ENCODE measurements at regions not wholly inside any gene's neighbourhood (a gene's known extent, or its start where the extent isn't known, plus 50 kb on each side); places are given as distances from the start of the nearest gene placed in this dataset.
"Not testable (repeated sequence)": the region's sequence is repeated elsewhere in the genome, so short reads cannot be mapped to it uniquely, and the experiment has no call there.

DNA sequence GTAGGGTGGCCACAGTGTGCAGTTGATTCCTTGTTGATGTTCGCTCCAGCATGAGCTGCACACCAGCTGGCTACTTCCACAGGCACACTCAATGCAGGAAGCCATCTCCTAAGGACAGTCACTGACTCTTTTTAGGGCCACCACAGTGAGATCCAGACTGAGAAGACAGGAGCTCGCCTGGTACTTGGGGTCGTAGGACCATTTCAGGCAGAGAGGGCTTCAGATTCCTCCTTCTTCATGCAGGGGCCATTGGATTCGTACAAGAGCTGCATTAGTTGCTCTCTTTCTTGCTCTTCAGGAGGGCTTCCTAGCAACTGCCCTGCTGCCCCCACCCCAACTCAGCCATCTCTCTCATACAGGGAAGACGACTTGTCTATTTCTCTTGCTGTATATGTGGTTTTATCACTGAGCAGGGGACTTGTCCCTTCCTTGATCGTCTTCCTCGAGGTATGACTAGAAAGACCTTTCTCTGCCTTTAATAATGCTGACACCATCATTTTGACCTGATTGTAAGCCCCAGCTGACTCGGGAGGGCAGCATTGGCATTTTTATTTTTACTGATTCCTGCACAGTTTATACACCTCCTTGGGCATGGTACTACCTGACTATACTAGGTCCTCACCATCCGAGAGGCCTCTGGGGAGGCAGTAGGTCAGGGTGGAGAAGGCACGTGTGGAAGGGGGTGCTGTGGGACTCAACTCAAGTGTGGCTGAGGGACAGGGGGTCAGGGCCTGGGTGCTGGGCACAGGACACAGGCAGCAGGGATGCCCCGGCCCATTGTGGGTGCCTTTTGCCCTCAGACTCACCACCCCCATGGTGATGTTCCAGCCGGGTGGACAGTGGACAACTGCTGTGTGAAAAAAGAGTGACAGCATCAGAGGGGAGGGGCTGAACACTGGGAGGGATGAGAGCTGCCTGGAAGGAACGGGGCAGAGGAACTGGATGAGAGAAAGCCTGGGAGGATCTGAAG is 136.7 kb upstream of the ZNF746 start:
- peaks cover 23 to 27% of the 10 kb centered on the region in 2 experiments for H3K27me3 ChIP-seq (ENCODE audit: control insufficient read depth in 2 of 2, insufficient read depth in 2 of 2, low read length in 2 of 2)
- H2AFZ ChIP-seq (ENCODE audit: low read depth, low read length), result no peak overlapping the region
- no peak overlapping the region for H3K9ac ChIP-seq (replicated peaks; ENCODE audit: extremely low read depth, insufficient read depth, low read length)
- CTCF ChIA-PET, result interaction anchor here (0.8 kb wide), 1 partner anchor 10 kb away, joined by 3 read pairs; no protein-coding TSS in a partner anchor
- H3K36me3 ChIP-seq (ENCODE audit: control insufficient read depth in 2 of 2, extremely low read depth in 1 of 2, insufficient read depth in 2 of 2, low read length in 2 of 2), result no peaks in the 10 kb centered on the region
- no peak overlapping the region for H3K4me2 ChIP-seq (ENCODE audit: insufficient read depth, low read length)
- no peaks in the 10 kb centered on the region for H3K9me3 ChIP-seq (replicated peaks; ENCODE audit: control insufficient read depth, insufficient read depth, low read length)
- no peaks in the 10 kb centered on the region for H3K4me1 ChIP-seq (ENCODE audit: control insufficient read depth, extremely low read depth, insufficient read depth, low read length)
- TF ChIP-seq, protein P1, sequence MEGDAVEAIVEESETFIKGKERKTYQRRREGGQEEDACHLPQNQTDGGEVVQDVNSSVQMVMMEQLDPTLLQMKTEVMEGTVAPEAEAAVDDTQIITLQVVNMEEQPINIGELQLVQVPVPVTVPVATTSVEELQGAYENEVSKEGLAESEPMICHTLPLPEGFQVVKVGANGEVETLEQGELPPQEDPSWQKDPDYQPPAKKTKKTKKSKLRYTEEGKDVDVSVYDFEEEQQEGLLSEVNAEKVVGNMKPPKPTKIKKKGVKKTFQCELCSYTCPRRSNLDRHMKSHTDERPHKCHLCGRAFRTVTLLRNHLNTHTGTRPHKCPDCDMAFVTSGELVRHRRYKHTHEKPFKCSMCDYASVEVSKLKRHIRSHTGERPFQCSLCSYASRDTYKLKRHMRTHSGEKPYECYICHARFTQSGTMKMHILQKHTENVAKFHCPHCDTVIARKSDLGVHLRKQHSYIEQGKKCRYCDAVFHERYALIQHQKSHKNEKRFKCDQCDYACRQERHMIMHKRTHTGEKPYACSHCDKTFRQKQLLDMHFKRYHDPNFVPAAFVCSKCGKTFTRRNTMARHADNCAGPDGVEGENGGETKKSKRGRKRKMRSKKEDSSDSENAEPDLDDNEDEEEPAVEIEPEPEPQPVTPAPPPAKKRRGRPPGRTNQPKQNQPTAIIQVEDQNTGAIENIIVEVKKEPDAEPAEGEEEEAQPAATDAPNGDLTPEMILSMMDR (IDR thresholded peaks at IDR 0.05; ENCODE audit: extremely low read depth in 1 of 2, insufficient read depth in 1 of 2, low read depth in 1 of 2, low read length in 2 of 2), result no peak
- no peak for TF ChIP-seq MYC (IDR thresholded peaks at IDR 0.05; ENCODE audit: low read depth, low read length)
- TF ChIP-seq, protein P2, sequence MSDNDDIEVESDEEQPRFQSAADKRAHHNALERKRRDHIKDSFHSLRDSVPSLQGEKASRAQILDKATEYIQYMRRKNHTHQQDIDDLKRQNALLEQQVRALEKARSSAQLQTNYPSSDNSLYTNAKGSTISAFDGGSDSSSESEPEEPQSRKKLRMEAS (IDR thresholded peaks at IDR 0.05; ENCODE audit: insufficient read depth, insufficient read length), result no peak
- no peak for TF ChIP-seq POLR2A (IDR thresholded peaks at IDR 0.05; ENCODE audit: low read depth, low read length)
- no peak for TF ChIP-seq JUN (IDR thresholded peaks at IDR 0.05; ENCODE audit: borderline replicate concordance, insufficient read depth, insufficient read length, low read depth)
- TF ChIP-seq FOS (IDR thresholded peaks at IDR 0.05; ENCODE audit: borderline replicate concordance, insufficient read depth, low read length), result no peak
- no peak for TF ChIP-seq GATA2 (IDR thresholded peaks at IDR 0.05; ENCODE audit: insufficient read depth, insufficient read length, low read depth, low read length)
- TF ChIP-seq EZH2 (IDR thresholded peaks at IDR 0.05; ENCODE audit: borderline replicate concordance, low read depth, low read length, severe bottlenecking), result no peak
- TF ChIP-seq POLR2AphosphoS5 (IDR thresholded peaks at IDR 0.05; ENCODE audit: insufficient read depth, low read depth, low read length), result no peak
- H3K27ac ChIP-seq (ENCODE audit: insufficient read depth, low read depth, low read length), result no peak overlapping the region
- POLR2A ChIA-PET, result no interaction called here
- intact Hi-C loops (cut with micrococcal nuclease) (no loop called here), dilution Hi-C loops (cut with MboI; ENCODE audit: extremely low pct_ligation_motif_present, low sequenced_read_pairs) (no loop called here)
- BruUV-seq (replicated peaks), result no TSS peak
- FAIRE-seq (no peak), DNase-seq (ENCODE audit: low read depth, low spot score) (no peak)
- no peaks in the 10 kb centered on the region for H3K79me2 ChIP-seq (ENCODE audit: control insufficient read depth, insufficient read depth, low read length)
- no peaks in the 10 kb centered on the region for H4K20me1 ChIP-seq (replicated peaks; ENCODE audit: control insufficient read depth, extremely low read depth, insufficient read depth, low read length)
- H3K9me1 ChIP-seq (replicated peaks; ENCODE audit: control insufficient read depth, extremely low read depth, insufficient read depth, low read length), result no peaks in the 10 kb centered on the region
- H3K4me3 ChIP-seq (replicated peaks in 1 of 3; ENCODE audit: insufficient read depth in 1 of 3, low read depth in 1 of 3, low read length in 3 of 3), result no peak overlapping the region

DNA sequence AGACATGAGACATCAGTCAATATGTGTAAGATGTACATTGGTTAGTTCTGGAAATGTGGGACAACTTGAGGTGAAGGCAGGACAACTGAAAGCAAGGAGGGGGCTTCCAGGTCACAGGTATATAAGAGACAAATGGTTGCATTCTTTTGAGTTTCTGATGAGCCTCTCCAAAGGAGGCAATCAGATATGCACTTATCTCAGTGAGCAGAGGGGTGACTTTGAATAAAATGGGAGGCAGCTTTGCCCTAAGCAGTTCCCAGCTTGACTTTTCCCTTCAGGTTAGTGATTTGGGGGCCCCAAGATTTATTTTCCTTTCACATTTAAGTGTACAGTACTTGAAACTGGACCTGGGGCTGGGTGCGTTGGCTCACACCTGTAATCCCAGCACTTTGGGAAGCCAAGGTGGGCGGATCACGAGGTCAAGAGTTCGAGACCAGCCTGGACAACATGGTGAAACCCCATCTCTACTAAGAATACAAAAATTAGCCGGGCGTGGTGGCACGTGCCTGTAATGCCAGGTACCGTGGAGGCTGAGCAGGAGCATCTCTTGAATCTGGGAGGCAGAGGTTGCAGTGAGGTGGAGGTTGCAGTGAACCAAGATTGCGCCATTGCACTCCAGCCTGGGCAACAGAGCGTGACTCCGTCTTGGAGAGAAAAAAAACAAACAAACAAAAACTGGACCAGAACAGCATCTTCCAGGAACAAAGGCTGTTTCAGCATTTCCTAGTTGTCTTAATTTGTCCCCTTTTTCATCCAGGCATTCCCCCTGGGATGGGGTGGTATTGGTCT is 130.9 kb upstream of the ZNF746 start:
- intact Hi-C loops (cut with micrococcal nuclease), result loop anchor here (10.0 kb wide), 2 partner anchors 344 to 434 kb away; partner anchors contain the start of gene ZNF282
- DNase-seq (ENCODE audit: low read depth, low spot score); H3K36me3 ChIP-seq (ENCODE audit: control insufficient read depth in 2 of 2, extremely low read depth in 1 of 2, insufficient read depth in 2 of 2, low read length in 2 of 2); H3K27ac ChIP-seq (ENCODE audit: insufficient read depth, low read depth, low read length); H3K79me2 ChIP-seq (ENCODE audit: control insufficient read depth, insufficient read depth, low read length); FAIRE-seq; H3K9ac ChIP-seq (replicated peaks; ENCODE audit: extremely low read depth, insufficient read depth, low read length); H3K9me1 ChIP-seq (replicated peaks; ENCODE audit: control insufficient read depth, extremely low read depth, insufficient read depth, low read length); H4K20me1 ChIP-seq (replicated peaks; ENCODE audit: control insufficient read depth, extremely low read depth, insufficient read depth, low read length); H3K4me3 ChIP-seq (replicated peaks in 1 of 3; ENCODE audit: insufficient read depth in 1 of 3, low read depth in 1 of 3, low read length in 3 of 3); H3K9me3 ChIP-seq (replicated peaks; ENCODE audit: control insufficient read depth, insufficient read depth, low read length); dilution Hi-C loops (cut with MboI; ENCODE audit: extremely low pct_ligation_motif_present, low sequenced_read_pairs); H3K4me2 ChIP-seq (ENCODE audit: insufficient read depth, low read length); POLR2A ChIA-PET; H3K4me1 ChIP-seq (ENCODE audit: control insufficient read depth, extremely low read depth, insufficient read depth, low read length); H2AFZ ChIP-seq (ENCODE audit: low read depth, low read length); BruUV-seq (replicated peaks): not testable (repeated sequence)
- CTCF ChIA-PET, result interaction anchor here (2.2 kb wide), 1 partner anchor 34 kb away, joined by 6 read pairs; no protein-coding TSS in a partner anchor
- H3K27me3 ChIP-seq (ENCODE audit: control insufficient read depth in 2 of 2, insufficient read depth in 2 of 2, low read length in 2 of 2), result peaks cover 24 to 27% of the 10 kb centered on the region in 2 experiments
